ENCODE measurements at regions not wholly inside any gene's neighbourhood (a gene's known extent, or its start where the extent isn't known, plus 50 kb on each side); places are given as distances from the start of the nearest gene placed in this dataset.

DNA sequence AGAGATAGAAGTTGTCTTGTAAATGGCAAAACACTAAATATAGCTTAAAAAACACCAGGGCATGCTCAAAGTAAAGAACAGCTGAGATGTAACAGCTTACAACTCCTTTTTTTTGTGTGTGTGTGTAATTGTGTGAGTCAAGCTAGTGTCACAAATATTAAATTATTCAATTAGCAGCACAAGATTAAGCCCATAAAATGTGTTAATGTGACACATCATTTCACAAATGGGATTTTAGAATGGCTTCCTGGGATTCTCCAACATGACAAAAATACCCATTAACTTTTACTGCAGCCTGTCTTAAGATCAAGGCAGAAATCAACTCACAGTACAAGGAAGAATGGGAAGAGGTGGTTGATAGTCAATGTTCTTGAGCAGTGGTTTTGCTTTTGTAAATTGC is 251.4 kb downstream of the KIF20B start:
- TF ChIP-seq POLR2A (IDR thresholded peaks at IDR 0.05) = no peak
- TF ChIP-seq, protein P1, sequence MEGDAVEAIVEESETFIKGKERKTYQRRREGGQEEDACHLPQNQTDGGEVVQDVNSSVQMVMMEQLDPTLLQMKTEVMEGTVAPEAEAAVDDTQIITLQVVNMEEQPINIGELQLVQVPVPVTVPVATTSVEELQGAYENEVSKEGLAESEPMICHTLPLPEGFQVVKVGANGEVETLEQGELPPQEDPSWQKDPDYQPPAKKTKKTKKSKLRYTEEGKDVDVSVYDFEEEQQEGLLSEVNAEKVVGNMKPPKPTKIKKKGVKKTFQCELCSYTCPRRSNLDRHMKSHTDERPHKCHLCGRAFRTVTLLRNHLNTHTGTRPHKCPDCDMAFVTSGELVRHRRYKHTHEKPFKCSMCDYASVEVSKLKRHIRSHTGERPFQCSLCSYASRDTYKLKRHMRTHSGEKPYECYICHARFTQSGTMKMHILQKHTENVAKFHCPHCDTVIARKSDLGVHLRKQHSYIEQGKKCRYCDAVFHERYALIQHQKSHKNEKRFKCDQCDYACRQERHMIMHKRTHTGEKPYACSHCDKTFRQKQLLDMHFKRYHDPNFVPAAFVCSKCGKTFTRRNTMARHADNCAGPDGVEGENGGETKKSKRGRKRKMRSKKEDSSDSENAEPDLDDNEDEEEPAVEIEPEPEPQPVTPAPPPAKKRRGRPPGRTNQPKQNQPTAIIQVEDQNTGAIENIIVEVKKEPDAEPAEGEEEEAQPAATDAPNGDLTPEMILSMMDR (IDR thresholded peaks at IDR 0.05) = no peak
- no peaks in the 10 kb centered on the region for H3K27me3 ChIP-seq
- no peak overlapping the region for H3K27ac ChIP-seq
- no peaks in the 10 kb centered on the region for H3K36me3 ChIP-seq
- no peak for DNase-seq
- no peak overlapping the region for H3K4me3 ChIP-seq
- H3K4me1 ChIP-seq = no peaks in the 10 kb centered on the region
- no peaks in the 10 kb centered on the region for H3K9me3 ChIP-seq
- intact Hi-C loops (cut with DNase I; ENCODE audit: low total_unique reads) = no loop called here

GRCh38 chr10:89954061-89954460 is 252.7 kb downstream of the KIF20B start:
- Histone ChIP-seq H3K9me3 (no peaks in the 10 kb centered on the region), H3K36me3 (no peaks in the 10 kb centered on the region), H3K27ac (no peak overlapping the region), H3K4me3 (no peak overlapping the region), H3K27me3 (no peaks in the 10 kb centered on the region), H3K4me1 (no peaks in the 10 kb centered on the region)
- no peak for DNase-seq
- intact Hi-C loops (cut with DNase I; ENCODE audit: low total_unique reads) = no loop called here
- TF ChIP-seq, protein P1 (IDR thresholded peaks at IDR 0.05) = no peak
- TF ChIP-seq POLR2A (IDR thresholded peaks at IDR 0.05) = no peak

- Histone ChIP-seq H3K36me3 (no peaks in the 10 kb centered on the region), H3K9me3 (no peaks in the 10 kb centered on the region), H3K4me3 (no peak overlapping the region), H3K4me1 (no peaks in the 10 kb centered on the region), H3K27me3 (no peaks in the 10 kb centered on the region), H3K27ac (no peak overlapping the region)
- no peak for DNase-seq
- intact Hi-C loops (cut with DNase I; ENCODE audit: low total_unique reads) = no loop called here
- TF ChIP-seq POLR2A (IDR thresholded peaks at IDR 0.05) = no peak
Measured at GRCh38 chr10:89954787-89955566, 253.6 kb downstream of the KIF20B start.

GRCh38 chr10:89959433-89960110 is 258.2 kb downstream of the KIF20B start:
- intact Hi-C loops (cut with DNase I; ENCODE audit: low total_unique reads) = no loop called here
- no peaks in the 10 kb centered on the region for H3K4me1 ChIP-seq
- H3K27me3 ChIP-seq = no peaks in the 10 kb centered on the region
- no peaks in the 10 kb centered on the region for H3K9me3 ChIP-seq
- H3K27ac ChIP-seq = no peak overlapping the region
- TF ChIP-seq, protein P1 (IDR thresholded peaks at IDR 0.05) = no peak
- TF ChIP-seq POLR2A (IDR thresholded peaks at IDR 0.05) = no peak
- H3K36me3 ChIP-seq = no peaks in the 10 kb centered on the region
- no peak overlapping the region for H3K4me3 ChIP-seq
- no peak for DNase-seq

GRCh38 chr10:89963451-89964102 is 262.2 kb downstream of the KIF20B start:
- intact Hi-C loops (cut with DNase I; ENCODE audit: low total_unique reads) = no loop called here
- Histone ChIP-seq H3K4me1 (no peaks in the 10 kb centered on the region), H3K27ac (no peak overlapping the region), H3K9me3 (no peaks in the 10 kb centered on the region), H3K36me3 (no peaks in the 10 kb centered on the region), H3K27me3 (no peaks in the 10 kb centered on the region), H3K4me3 (no peak overlapping the region)
- no peak for DNase-seq
- TF ChIP-seq, protein P1 (IDR thresholded peaks at IDR 0.05) = no peak
- TF ChIP-seq POLR2A (IDR thresholded peaks at IDR 0.05) = no peak
